Mesenchymal stem cell (in vitro differentiated cells and primary cell): ENCODE measurements at regions not wholly inside any gene's neighbourhood (a gene's known extent, or its start where the extent isn't known, plus 50 kb on each side); places are given as distances from the start of the nearest gene placed in this dataset.

Experiments
- DNase-seq: peaks from one replicate; pipeline ENCODE4 v3.0.0-alpha.2; 2013
- H2AFZ ChIP-seq: one replicate; pipeline ENCODE4 v1.6.1; 2013; ENCODE audit warnings: low read depth, mild to moderate bottlenecking, control low read depth, inconsistent platforms, low read length, moderate library complexity
- H2AK5ac ChIP-seq: 2 replicates; pipeline ENCODE4 v1.6.1; 2013; ENCODE audit warnings: low read length, moderate library complexity, mild to moderate bottlenecking, inconsistent platforms; ENCODE audit not compliant: severe bottlenecking
- H2BK120ac ChIP-seq: one replicate; pipeline ENCODE4 v1.6.1; 2013; ENCODE audit warnings: low read depth, mild to moderate bottlenecking, inconsistent platforms, low read length, moderate library complexity
- H2BK12ac ChIP-seq, 2 experiments: one replicate each; pipeline ENCODE4 v1.6.1; 2013; ENCODE audit warnings: inconsistent platforms in 2 of 2, low read length in 2 of 2, mild to moderate bottlenecking in 2 of 2, moderate library complexity in 2 of 2, control low read depth in 1 of 2
- H2BK15ac ChIP-seq: one replicate; pipeline ENCODE4 v1.6.1; 2013; ENCODE audit warnings: mild to moderate bottlenecking, low read depth, inconsistent platforms; ENCODE audit not compliant: poor library complexity, severe bottlenecking
- H2BK5ac ChIP-seq: 2 replicates; pipeline ENCODE4 v1.6.1; 2013; ENCODE audit warnings: low read depth, mild to moderate bottlenecking, low read length, control low read depth, inconsistent platforms; ENCODE audit not compliant: poor library complexity, severe bottlenecking
- H3K14ac ChIP-seq, 2 experiments: one replicate each; pipeline ENCODE4 v1.6.1; 2013; ENCODE audit warnings: inconsistent platforms in 2 of 2, low read length in 2 of 2, control low read depth in 1 of 2, mild to moderate bottlenecking in 1 of 2, moderate library complexity in 1 of 2
- H3K18ac ChIP-seq, 2 experiments: one replicate each; pipeline ENCODE4 v1.6.1; 2013; ENCODE audit warnings: inconsistent platforms in 2 of 2, low read length in 2 of 2, control low read depth in 1 of 2, low read depth in 1 of 2, mild to moderate bottlenecking in 1 of 2
- H3K23ac ChIP-seq, 2 experiments: one replicate each; pipeline ENCODE4 v1.6.1; 2013; ENCODE audit warnings: inconsistent platforms in 2 of 2, low read length in 2 of 2, mild to moderate bottlenecking in 2 of 2, moderate library complexity in 2 of 2, control low read depth in 1 of 2
- H3K27ac ChIP-seq: 2 replicates; pipeline ENCODE4 v1.5.1; 2013; ENCODE audit warnings: mild to moderate bottlenecking, moderate library complexity, low read length, control low read depth, inconsistent platforms; ENCODE audit not compliant: poor library complexity, severe bottlenecking
- H3K27me3 ChIP-seq, 2 experiments: 2 replicates each; pipeline versions ENCODE4 v1.6.1 to v1.7.0; 2013; ENCODE audit warnings: low read length in 2 of 2, mild to moderate bottlenecking in 2 of 2, moderate library complexity in 2 of 2, control low read depth in 1 of 2, inconsistent platforms in 1 of 2; ENCODE audit not compliant: control insufficient read depth in 1 of 2, insufficient read depth in 1 of 2
- H3K36me3 ChIP-seq, 2 experiments: 2 replicates each; pipeline versions ENCODE4 v1.6.1 to v1.7.0; 2013; ENCODE audit warnings: low read length in 2 of 2, control low read depth in 1 of 2, inconsistent platforms in 1 of 2, low read depth in 1 of 2, mild to moderate bottlenecking in 1 of 2; ENCODE audit not compliant: insufficient read depth in 2 of 2, control insufficient read depth in 1 of 2
- H3K4ac ChIP-seq, 2 experiments: one replicate each; pipeline ENCODE4 v1.6.1; 2013; ENCODE audit warnings: inconsistent platforms in 2 of 2, low read length in 2 of 2, mild to moderate bottlenecking in 2 of 2, moderate library complexity in 2 of 2, control low read depth in 1 of 2, low read depth in 1 of 2
- H3K4me1 ChIP-seq: 2 replicates; pipeline ENCODE4 v1.6.1; 2013; ENCODE audit warnings: low read depth, low read length, control low read depth; ENCODE audit not compliant: control insufficient read depth, insufficient read depth
- H3K4me2 ChIP-seq: 2 replicates; pipeline ENCODE4 v1.6.1; 2013; ENCODE audit warnings: low read length, mild to moderate bottlenecking, inconsistent platforms; ENCODE audit not compliant: poor library complexity, severe bottlenecking
- H3K4me3 ChIP-seq, 2 experiments: 2 replicates each; pipeline versions ENCODE4 v1.5.1 to v1.7.0; 2013; ENCODE audit warnings: low read length in 2 of 2, mild to moderate bottlenecking in 2 of 2, control low read depth in 1 of 2, low read depth in 1 of 2; ENCODE audit not compliant: insufficient read depth in 1 of 2
- H3K79me1 ChIP-seq: replicated peaks from 2 replicates; pipeline ENCODE4 v1.6.1; 2013; ENCODE audit warnings: mild to moderate bottlenecking, control low read depth, low read length, inconsistent platforms; ENCODE audit not compliant: poor library complexity, severe bottlenecking
- H3K9ac ChIP-seq: 2 replicates; pipeline ENCODE4 v1.7.0; 2013; ENCODE audit warnings: mild to moderate bottlenecking, low read length, moderate library complexity
- H3K9me3 ChIP-seq: 2 replicates; pipeline ENCODE4 v1.7.0; 2013; ENCODE audit warnings: mild to moderate bottlenecking, low read length; ENCODE audit not compliant: control insufficient read depth
- H4K8ac ChIP-seq: one replicate; pipeline ENCODE4 v1.6.1; 2013; ENCODE audit warnings: inconsistent platforms, mild to moderate bottlenecking, low read length, moderate library complexity
- H4K91ac ChIP-seq: one replicate; pipeline ENCODE4 v1.6.1; 2013; ENCODE audit warnings: mild to moderate bottlenecking, low read length, inconsistent platforms
- WGBS: methylation state at CpG from one replicate; pipeline ENCODE4 v1.1.7; 2013; ENCODE audit warnings: mixed read lengths; 5-methylcytosine and 5-hydroxymethylcytosine counted together

DNA sequence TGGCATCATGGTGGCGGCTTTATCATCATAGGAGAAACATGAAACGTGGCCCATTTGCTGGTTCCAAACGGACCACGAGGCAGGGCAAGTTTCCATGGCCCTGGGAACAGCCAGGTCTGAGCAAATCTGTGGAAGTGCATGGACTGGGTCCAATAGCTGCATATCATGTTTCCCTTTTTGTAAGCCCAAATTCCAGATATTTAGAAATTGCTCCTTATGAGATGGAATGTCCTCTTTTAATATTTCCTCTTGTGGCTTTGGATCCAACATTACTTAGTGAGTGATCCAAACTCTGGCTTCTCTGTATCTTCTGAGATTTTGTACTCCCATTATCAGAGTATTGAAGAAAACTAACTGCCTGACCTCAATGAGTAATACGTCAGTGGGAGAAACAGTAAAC, 79.8 kb upstream of the FBXL7 start:
- Histone ChIP-seq H3K36me3 (no peaks in the 10 kb centered on the region), H3K4me2 (no peak overlapping the region), H3K4me3 (no peak overlapping the region), H2AK5ac (no peak overlapping the region), H3K27ac (no peak overlapping the region), H3K79me1 (no peaks in the 10 kb centered on the region), H2BK15ac (no peak overlapping the region), H3K9ac (no peak overlapping the region), H4K91ac (no peak overlapping the region), H2AFZ (no peak overlapping the region), H3K23ac (no peak overlapping the region), H4K8ac (no peak overlapping the region), H2BK12ac (no peak overlapping the region), H3K4ac (no peak overlapping the region), H3K4me1 (no peaks in the 10 kb centered on the region), H2BK5ac (no peak overlapping the region), H3K14ac (no peak overlapping the region), H3K27me3 (peaks cover 8% of the 10 kb centered on the region in 2 experiments), H3K18ac (no peak overlapping the region), H3K9me3 (no peaks in the 10 kb centered on the region), H2BK120ac (no peak overlapping the region)
- no peak for DNase-seq
- WGBS: 63% methylated on average over 5 of the region's 5 CpGs

DNA sequence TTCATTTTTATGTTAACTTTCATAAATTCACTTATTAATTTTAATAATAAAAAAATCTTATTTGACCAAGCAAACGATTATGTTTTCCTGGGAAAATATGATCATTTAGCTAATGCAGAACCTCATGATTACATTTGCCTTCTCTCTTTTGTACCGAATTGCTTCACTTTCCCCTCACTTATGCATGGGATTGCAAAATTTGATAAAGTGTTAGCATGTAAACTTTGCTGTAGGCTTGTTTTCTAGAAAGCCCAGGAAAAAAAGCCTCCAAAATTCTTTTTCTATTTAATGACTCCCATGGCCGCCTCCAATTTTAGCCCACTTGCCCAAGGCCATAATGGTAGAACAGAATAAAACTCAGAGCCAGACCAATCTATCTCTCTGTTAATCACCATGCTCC, 82.8 kb upstream of the FBXL7 start:
- H4K8ac ChIP-seq: no peak overlapping the region
- H2AK5ac ChIP-seq: no peak overlapping the region
- H4K91ac ChIP-seq: no peak overlapping the region
- H3K18ac ChIP-seq: no peak overlapping the region
- no peak overlapping the region for H3K4me2 ChIP-seq
- no peak for DNase-seq
- no peak overlapping the region for H3K9ac ChIP-seq
- no peaks in the 10 kb centered on the region for H3K9me3 ChIP-seq
- H3K14ac ChIP-seq: no peak overlapping the region
- H2BK5ac ChIP-seq: no peak overlapping the region
- H2BK12ac ChIP-seq: no peak overlapping the region
- no peak overlapping the region for H2BK15ac ChIP-seq
- peaks cover 0 to 8% of the 10 kb centered on the region in 2 experiments for H3K27me3 ChIP-seq
- no peak overlapping the region for H3K4ac ChIP-seq
- H2AFZ ChIP-seq: no peak overlapping the region
- H3K4me3 ChIP-seq: no peak overlapping the region
- no peaks in the 10 kb centered on the region for H3K4me1 ChIP-seq
- 91% methylated on average over 1 of the region's 3 CpGs for WGBS
- H3K79me1 ChIP-seq: no peaks in the 10 kb centered on the region
- H2BK120ac ChIP-seq: no peak overlapping the region
- no peak overlapping the region for H3K27ac ChIP-seq
- no peak overlapping the region for H3K23ac ChIP-seq
- no peaks in the 10 kb centered on the region for H3K36me3 ChIP-seq

DNA sequence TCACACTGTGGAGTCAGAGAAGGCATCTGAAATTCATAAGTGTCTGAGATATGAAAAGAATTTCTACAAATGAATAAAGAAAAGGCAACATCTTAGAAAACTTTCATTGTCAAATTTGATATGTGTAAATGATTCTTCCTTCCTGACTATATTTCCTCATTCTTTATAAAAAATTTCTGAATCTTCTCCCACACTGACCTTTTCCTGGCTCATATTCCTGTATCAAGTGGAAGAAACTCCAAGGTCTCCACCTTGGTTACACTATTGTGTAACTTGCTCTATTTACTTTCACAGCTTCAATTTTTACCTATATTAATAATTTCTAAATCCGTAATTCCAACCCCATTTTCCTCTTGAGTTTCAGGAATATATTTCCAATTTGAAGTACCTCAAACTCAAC, 93.5 kb upstream of the FBXL7 start:
- Histone ChIP-seq H3K18ac (no peak overlapping the region), H4K91ac (no peak overlapping the region), H3K23ac (no peak overlapping the region), H3K4ac (no peak overlapping the region), H2BK5ac (no peak overlapping the region), H3K14ac (no peak overlapping the region), H3K79me1 (no peaks in the 10 kb centered on the region), H3K27ac (no peak overlapping the region), H4K8ac (no peak overlapping the region), H3K36me3 (no peaks in the 10 kb centered on the region), H2AFZ (no peak overlapping the region), H3K4me2 (no peak overlapping the region), H2BK12ac (no peak overlapping the region), H3K9ac (no peak overlapping the region), H3K4me1 (no peaks in the 10 kb centered on the region), H3K9me3 (peaks cover 6% of the 10 kb centered on the region), H2BK120ac (no peak overlapping the region), H2AK5ac (no peak overlapping the region), H3K27me3 (no peaks in the 10 kb centered on the region), H3K4me3 (no peak overlapping the region), H2BK15ac (no peak overlapping the region)
- 60% methylated on average over 1 of the region's 1 CpG for WGBS
- no peak for DNase-seq

DNA sequence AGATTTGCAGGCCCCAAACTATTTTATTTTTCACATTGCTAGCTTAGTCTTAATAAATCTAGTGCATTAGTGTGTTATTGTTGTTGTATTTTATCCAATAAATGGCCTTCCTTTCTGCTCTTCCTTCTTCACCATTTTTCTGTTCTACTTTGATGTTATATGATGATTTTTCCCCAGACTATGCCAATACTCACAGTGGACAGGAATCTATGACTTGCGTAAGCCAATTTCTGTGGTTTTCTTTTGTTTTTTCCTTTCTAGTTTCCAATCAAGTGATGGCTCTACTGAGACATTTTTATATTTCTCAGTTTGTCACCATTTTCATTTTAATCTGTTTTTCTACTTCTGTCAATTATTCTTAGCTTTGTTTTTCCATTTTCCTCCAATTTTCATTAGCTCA, 106.8 kb upstream of the FBXL7 start:
- no peak overlapping the region for H2BK12ac ChIP-seq
- H3K36me3 ChIP-seq: no peaks in the 10 kb centered on the region
- no peak for DNase-seq
- no peak overlapping the region for H4K91ac ChIP-seq
- no peak overlapping the region for H2AFZ ChIP-seq
- WGBS: 100% methylated on average over 1 of the region's 1 CpG
- H2BK5ac ChIP-seq: no peak overlapping the region
- no peak overlapping the region for H3K4me2 ChIP-seq
- no peak overlapping the region for H2BK120ac ChIP-seq
- H4K8ac ChIP-seq: no peak overlapping the region
- H3K14ac ChIP-seq: no peak overlapping the region
- no peak overlapping the region for H3K27ac ChIP-seq
- no peaks in the 10 kb centered on the region for H3K9me3 ChIP-seq
- H3K23ac ChIP-seq: no peak overlapping the region
- no peaks in the 10 kb centered on the region for H3K27me3 ChIP-seq
- no peak overlapping the region for H2BK15ac ChIP-seq
- H3K4me3 ChIP-seq: no peak overlapping the region
- no peak overlapping the region for H3K9ac ChIP-seq
- H3K18ac ChIP-seq: no peak overlapping the region
- no peaks in the 10 kb centered on the region for H3K4me1 ChIP-seq
- no peaks in the 10 kb centered on the region for H3K79me1 ChIP-seq
- no peak overlapping the region for H3K4ac ChIP-seq
- no peak overlapping the region for H2AK5ac ChIP-seq
